Dendritic cell treated with granulocyte-macrophage colony-stimulating factor and Interleukin-4, amounts not matched to agents 40 ng/mL and 50 ng/mL, for 4 days (primary cell): ENCODE measurements at regions not wholly inside any gene's neighbourhood (a gene's known extent, or its start where the extent isn't known, plus 50 kb on each side); places are given as distances from the start of the nearest gene placed in this dataset.
"Not testable (repeated sequence)": the region's sequence is repeated elsewhere in the genome, so short reads cannot be mapped to it uniquely, and the experiment has no call there.

ENCODE experiments used
- H3K27ac Mint-ChIP-seq: one replicate; pipeline ENCODE4 v1.8.0; 2022; ENCODE audit warnings: mild to moderate bottlenecking, mixed read lengths
- H3K27me3 Mint-ChIP-seq: one replicate; pipeline ENCODE4 v1.8.0; 2022; ENCODE audit warnings: mild to moderate bottlenecking, mixed read lengths
- H3K36me3 Mint-ChIP-seq: one replicate; pipeline ENCODE4 v1.8.0; 2022; ENCODE audit warnings: low read depth, mixed read lengths
- H3K4me1 Mint-ChIP-seq: one replicate; pipeline ENCODE4 v1.8.0; 2022; ENCODE audit warnings: low read depth, mixed read lengths
- H3K4me3 Mint-ChIP-seq: one replicate; pipeline ENCODE4 v1.8.0; 2022; ENCODE audit warnings: mild to moderate bottlenecking, moderate library complexity, mixed read lengths
- H3K9me3 Mint-ChIP-seq: one replicate; pipeline ENCODE4 v1.8.0; 2022; ENCODE audit warnings: mixed read lengths
- intact Hi-C: fragments of 100-400 bp; cut with micrococcal nuclease; formaldehyde crosslinking; loops from one replicate; pipeline ENCODE4 v1.15.0; 2022

GRCh38 chr22:49677495-49677889 lies 150.2 kb downstream of the BRD1 start:
- no peaks in the 10 kb centered on the region for H3K36me3 Mint-ChIP-seq
- H3K27me3 Mint-ChIP-seq, result peaks cover 50% of the 10 kb centered on the region
- intact Hi-C loops, result no loop called here
- H3K4me1 Mint-ChIP-seq, result no peaks in the 10 kb centered on the region
- no peak overlapping the region for H3K27ac Mint-ChIP-seq
- no peak overlapping the region for H3K4me3 Mint-ChIP-seq
- H3K9me3 Mint-ChIP-seq, result no peaks in the 10 kb centered on the region

- no peak overlapping the region for H3K4me3 Mint-ChIP-seq
- no peaks in the 10 kb centered on the region for H3K9me3 Mint-ChIP-seq
- intact Hi-C loops, result no loop called here
- peaks cover 53% of the 10 kb centered on the region for H3K27me3 Mint-ChIP-seq
- no peaks in the 10 kb centered on the region for H3K36me3 Mint-ChIP-seq
- H3K27ac Mint-ChIP-seq, result no peak overlapping the region
- H3K4me1 Mint-ChIP-seq, result no peaks in the 10 kb centered on the region
These were observed 150.7 kb downstream of the BRD1 start for GRCh38 chr22:49676783-49677494.

GRCh38 chr22:49676230-49676629 lies 151.4 kb downstream of the BRD1 start:
- intact Hi-C loops, result no loop called here
- H3K4me3 Mint-ChIP-seq, result no peak overlapping the region

GRCh38 chr22:49674479-49675050 lies 153.1 kb downstream of the BRD1 start:
- intact Hi-C loops, result no loop called here

More at GRCh38 chr22:49676230-49676629, 151.4 kb downstream of the BRD1 start:
- no peaks in the 10 kb centered on the region for H3K9me3 Mint-ChIP-seq
- H3K27me3 Mint-ChIP-seq, result peaks cover 60% of the 10 kb centered on the region
- H3K36me3 Mint-ChIP-seq, result no peaks in the 10 kb centered on the region
- H3K27ac Mint-ChIP-seq, result no peak overlapping the region
- H3K4me1 Mint-ChIP-seq, result peaks cover 5% of the 10 kb centered on the region

GRCh38 chr22:49673048-49673447 lies 154.6 kb downstream of the BRD1 start:
- Mint-ChIP-seq H3K27me3 (peaks cover 71% of the 10 kb centered on the region), H3K4me1 (peaks cover 12% of the 10 kb centered on the region)

More at GRCh38 chr22:49674479-49675050, 153.1 kb downstream of the BRD1 start:
- Mint-ChIP-seq H3K4me3 (no peak overlapping the region), H3K27me3 (peaks cover 69% of the 10 kb centered on the region), H3K27ac (no peak overlapping the region), H3K36me3 (no peaks in the 10 kb centered on the region), H3K9me3 (no peaks in the 10 kb centered on the region), H3K4me1 (peaks cover 12% of the 10 kb centered on the region)

GRCh38 chr22:49672014-49672516 lies 155.6 kb downstream of the BRD1 start:
- Mint-ChIP-seq H3K4me1 (peaks cover 14% of the 10 kb centered on the region), H3K27me3 (peaks cover 68% of the 10 kb centered on the region), H3K9me3 (no peaks in the 10 kb centered on the region), H3K36me3 (no peaks in the 10 kb centered on the region), H3K4me3 (no peak overlapping the region), H3K27ac (no peak overlapping the region)
- intact Hi-C loops, result no loop called here

More at GRCh38 chr22:49673048-49673447, 154.6 kb downstream of the BRD1 start:
- Mint-ChIP-seq H3K27ac (no peak overlapping the region), H3K4me3 (no peak overlapping the region), H3K36me3 (no peaks in the 10 kb centered on the region), H3K9me3 (no peaks in the 10 kb centered on the region)
- intact Hi-C loops, result no loop called here

GRCh38 chr22:49671331-49672013 lies 156.2 kb downstream of the BRD1 start:
- Mint-ChIP-seq H3K27me3 (peaks cover 64% of the 10 kb centered on the region), H3K9me3 (no peaks in the 10 kb centered on the region), H3K4me1 (peaks cover 17% of the 10 kb centered on the region), H3K27ac (no peak overlapping the region), H3K36me3 (no peaks in the 10 kb centered on the region), H3K4me3 (peak overlapping the region; percentile 68)
- intact Hi-C loops, result no loop called here

- H3K4me3 Mint-ChIP-seq, result peak overlapping the region; percentile 68
- H3K36me3 Mint-ChIP-seq, result no peaks in the 10 kb centered on the region
- no peaks in the 10 kb centered on the region for H3K9me3 Mint-ChIP-seq
- H3K4me1 Mint-ChIP-seq, result peaks cover 17% of the 10 kb centered on the region
- no peak overlapping the region for H3K27ac Mint-ChIP-seq
- H3K27me3 Mint-ChIP-seq, result peaks cover 66% of the 10 kb centered on the region
- intact Hi-C loops, result no loop called here
These were observed 157.0 kb downstream of the BRD1 start for GRCh38 chr22:49670456-49671330.

GRCh38 chr22:49669969-49670455 lies 157.7 kb downstream of the BRD1 start:
- H3K9me3 Mint-ChIP-seq, H3K27ac Mint-ChIP-seq, intact Hi-C loops, H3K36me3 Mint-ChIP-seq: not testable (repeated sequence)
- peaks cover 68% of the 10 kb centered on the region for H3K27me3 Mint-ChIP-seq
- H3K4me3 Mint-ChIP-seq, result peak overlapping the region; percentile 61
- H3K4me1 Mint-ChIP-seq, result peaks cover 17% of the 10 kb centered on the region

- intact Hi-C loops, H3K36me3 Mint-ChIP-seq, H3K4me3 Mint-ChIP-seq, H3K9me3 Mint-ChIP-seq, H3K27ac Mint-ChIP-seq: not testable (repeated sequence)
- H3K4me1 Mint-ChIP-seq, result peaks cover 17% of the 10 kb centered on the region
- H3K27me3 Mint-ChIP-seq, result peaks cover 62% of the 10 kb centered on the region
These were observed 158.2 kb downstream of the BRD1 start for GRCh38 chr22:49669427-49669968.

GRCh38 chr22:49668402-49668801 lies 159.3 kb downstream of the BRD1 start:
- Mint-ChIP-seq H3K4me1 (peaks cover 17% of the 10 kb centered on the region), H3K9me3 (no peaks in the 10 kb centered on the region), H3K4me3 (no peak overlapping the region), H3K27ac (no peak overlapping the region), H3K36me3 (no peaks in the 10 kb centered on the region), H3K27me3 (peaks cover 54% of the 10 kb centered on the region)
- intact Hi-C loops, result no loop called here

- Mint-ChIP-seq H3K27ac (no peak overlapping the region), H3K4me3 (no peak overlapping the region), H3K9me3 (no peaks in the 10 kb centered on the region), H3K27me3 (peaks cover 58% of the 10 kb centered on the region), H3K36me3 (no peaks in the 10 kb centered on the region), H3K4me1 (peaks cover 17% of the 10 kb centered on the region)
- intact Hi-C loops, result no loop called here
These were observed 160.4 kb downstream of the BRD1 start for GRCh38 chr22:49667236-49667635.

GRCh38 chr22:49666146-49666809 lies 161.4 kb downstream of the BRD1 start:
- peaks cover 13% of the 10 kb centered on the region for H3K4me1 Mint-ChIP-seq
- H3K4me3 Mint-ChIP-seq, result no peak overlapping the region
- intact Hi-C loops, result no loop called here
- H3K36me3 Mint-ChIP-seq, result no peaks in the 10 kb centered on the region
- no peak overlapping the region for H3K27ac Mint-ChIP-seq
- H3K9me3 Mint-ChIP-seq, result no peaks in the 10 kb centered on the region
- H3K27me3 Mint-ChIP-seq, result peaks cover 51% of the 10 kb centered on the region
